ENCODE measurements at regions not wholly inside any gene's neighbourhood (a gene's known extent, or its start where the extent isn't known, plus 50 kb on each side); places are given as distances from the start of the nearest gene placed in this dataset.

DNA sequence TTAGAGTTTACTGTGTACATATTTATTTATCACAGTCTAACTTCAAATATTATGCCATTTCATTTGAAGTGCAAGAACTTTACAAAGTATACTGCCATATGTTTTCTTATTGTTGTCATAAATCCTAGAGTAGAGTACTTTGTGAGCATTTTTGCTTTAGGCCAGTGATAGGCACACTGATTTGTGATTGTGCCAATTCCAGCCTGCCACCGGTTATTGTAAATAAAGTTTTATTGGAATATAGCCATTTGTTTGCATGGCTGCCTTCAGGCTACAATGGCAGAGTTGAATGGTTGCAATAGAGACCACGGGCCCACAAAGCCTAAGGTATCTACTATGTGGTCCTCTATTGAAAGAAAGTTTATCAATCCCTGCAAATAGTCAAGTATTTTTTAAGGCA, 175.8 kb upstream of the GALNT2 start:
- TF ChIP-seq, protein P1, sequence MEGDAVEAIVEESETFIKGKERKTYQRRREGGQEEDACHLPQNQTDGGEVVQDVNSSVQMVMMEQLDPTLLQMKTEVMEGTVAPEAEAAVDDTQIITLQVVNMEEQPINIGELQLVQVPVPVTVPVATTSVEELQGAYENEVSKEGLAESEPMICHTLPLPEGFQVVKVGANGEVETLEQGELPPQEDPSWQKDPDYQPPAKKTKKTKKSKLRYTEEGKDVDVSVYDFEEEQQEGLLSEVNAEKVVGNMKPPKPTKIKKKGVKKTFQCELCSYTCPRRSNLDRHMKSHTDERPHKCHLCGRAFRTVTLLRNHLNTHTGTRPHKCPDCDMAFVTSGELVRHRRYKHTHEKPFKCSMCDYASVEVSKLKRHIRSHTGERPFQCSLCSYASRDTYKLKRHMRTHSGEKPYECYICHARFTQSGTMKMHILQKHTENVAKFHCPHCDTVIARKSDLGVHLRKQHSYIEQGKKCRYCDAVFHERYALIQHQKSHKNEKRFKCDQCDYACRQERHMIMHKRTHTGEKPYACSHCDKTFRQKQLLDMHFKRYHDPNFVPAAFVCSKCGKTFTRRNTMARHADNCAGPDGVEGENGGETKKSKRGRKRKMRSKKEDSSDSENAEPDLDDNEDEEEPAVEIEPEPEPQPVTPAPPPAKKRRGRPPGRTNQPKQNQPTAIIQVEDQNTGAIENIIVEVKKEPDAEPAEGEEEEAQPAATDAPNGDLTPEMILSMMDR (IDR thresholded peaks at IDR 0.05): no peak
- DNase-seq: no peak
- Histone ChIP-seq H3K36me3 (no peaks in the 10 kb centered on the region), H3K4me3 (no peak overlapping the region), H3K9me3 (no peaks in the 10 kb centered on the region), H3K4me1 (no peaks in the 10 kb centered on the region), H3K27ac (no peak overlapping the region), H3K27me3 (peaks cover 0 to 3% of the 10 kb centered on the region in 2 donors)
- intact Hi-C loops (cut with DNase I; ENCODE audit: low total_unique reads): no loop called here

GRCh38 chr1:229892515-229893117, 174.4 kb upstream of the GALNT2 start:
- intact Hi-C loops (cut with DNase I; ENCODE audit: low total_unique reads): no loop called here
- Histone ChIP-seq H3K4me1 (no peaks in the 10 kb centered on the region), H3K27ac (no peak overlapping the region), H3K27me3 (peaks cover 0 to 5% of the 10 kb centered on the region in 2 donors), H3K4me3 (no peak overlapping the region), H3K36me3 (no peaks in the 10 kb centered on the region), H3K9me3 (no peaks in the 10 kb centered on the region)
- TF ChIP-seq, protein P1 (IDR thresholded peaks at IDR 0.05): no peak
- no peak for DNase-seq

- Histone ChIP-seq H3K4me1 (no peaks in the 10 kb centered on the region), H3K4me3 (no peak overlapping the region), H3K9me3 (no peaks in the 10 kb centered on the region), H3K36me3 (no peaks in the 10 kb centered on the region), H3K27ac (no peak overlapping the region), H3K27me3 (peaks cover 0 to 5% of the 10 kb centered on the region in 2 donors)
- intact Hi-C loops (cut with DNase I; ENCODE audit: low total_unique reads): no loop called here
- TF ChIP-seq, protein P1 (IDR thresholded peaks at IDR 0.05): no peak
- no peak for DNase-seq
Measured at GRCh38 chr1:229893762-229894444, 173.1 kb upstream of the GALNT2 start.

GRCh38 chr1:229894532-229894931, 172.5 kb upstream of the GALNT2 start:
- intact Hi-C loops (cut with DNase I; ENCODE audit: low total_unique reads): no loop called here
- H3K9me3 ChIP-seq: no peaks in the 10 kb centered on the region
- no peak overlapping the region for H3K27ac ChIP-seq
- no peaks in the 10 kb centered on the region for H3K4me1 ChIP-seq
- TF ChIP-seq, protein P1 (IDR thresholded peaks at IDR 0.05): no peak
- H3K27me3 ChIP-seq: peaks cover 0 to 5% of the 10 kb centered on the region in 2 donors
- DNase-seq: no peak
- no peak overlapping the region for H3K4me3 ChIP-seq
- no peaks in the 10 kb centered on the region for H3K36me3 ChIP-seq

- Histone ChIP-seq H3K27me3 (peaks cover 0 to 5% of the 10 kb centered on the region in 2 donors), H3K9me3 (no peaks in the 10 kb centered on the region), H3K4me3 (no peak overlapping the region), H3K27ac (no peak overlapping the region), H3K4me1 (no peaks in the 10 kb centered on the region), H3K36me3 (no peaks in the 10 kb centered on the region)
- intact Hi-C loops (cut with DNase I; ENCODE audit: low total_unique reads): no loop called here
- TF ChIP-seq, protein P1 (IDR thresholded peaks at IDR 0.05): no peak
- DNase-seq: no peak
Measured at GRCh38 chr1:229895605-229896004, 171.4 kb upstream of the GALNT2 start.
